Stimulated activated CD8-positive, alpha-beta memory T cell treated with anti-CD3 and anti-CD28 coated beads, Interleukin-4, amount 100 ng/mL, for 4 hours (primary cell): ENCODE measurements at regions not wholly inside any gene's neighbourhood (a gene's known extent, or its start where the extent isn't known, plus 50 kb on each side); places are given as distances from the start of the nearest gene placed in this dataset.
"Not testable (repeated sequence)": the region's sequence is repeated elsewhere in the genome, so short reads cannot be mapped to it uniquely, and the experiment has no call there.

ENCODE experiments used
- DNase-seq, 2 donors: peaks; one replicate each; pipeline ENCODE4 v3.0.0-alpha.2; 2020; ENCODE audit warnings: low read depth in 2 of 2, low spot score in 1 of 2

DNA sequence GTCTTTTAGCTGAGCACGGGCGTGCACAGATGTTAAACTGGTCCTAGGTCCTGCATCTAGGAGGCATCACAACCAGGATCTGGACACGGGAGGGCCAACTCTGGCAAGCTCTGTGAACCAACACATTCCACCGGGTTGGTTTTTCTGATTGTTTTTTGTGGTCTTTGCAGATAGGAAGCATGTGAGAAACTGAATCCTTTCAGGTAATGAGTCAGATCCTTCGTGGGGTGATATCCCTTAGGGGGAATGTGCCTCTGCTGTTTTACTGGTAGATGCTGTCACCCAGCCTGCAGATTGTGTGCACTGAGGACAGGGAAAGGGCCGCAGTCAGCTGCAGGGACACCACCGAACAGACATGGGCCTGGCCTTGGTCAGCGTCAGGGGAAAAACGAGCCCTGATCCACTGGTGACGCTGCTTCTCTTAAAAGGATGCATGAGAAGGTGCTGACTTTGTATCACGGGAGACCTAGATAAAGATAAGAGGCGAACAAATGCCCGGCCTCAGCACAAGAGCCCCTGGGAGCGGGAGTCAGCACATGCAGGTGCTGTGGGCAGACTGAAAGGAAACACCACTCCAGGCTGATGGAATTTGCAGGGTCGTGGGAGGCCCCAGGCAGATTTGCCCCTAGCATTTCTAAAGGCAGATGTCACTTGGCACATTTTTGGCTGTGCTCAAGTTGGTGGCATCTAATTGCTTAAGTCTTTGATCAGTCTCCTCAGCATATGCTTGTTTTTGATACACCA lies 51.1 kb downstream of the DOP1B start:
- no peak for DNase-seq

DNA sequence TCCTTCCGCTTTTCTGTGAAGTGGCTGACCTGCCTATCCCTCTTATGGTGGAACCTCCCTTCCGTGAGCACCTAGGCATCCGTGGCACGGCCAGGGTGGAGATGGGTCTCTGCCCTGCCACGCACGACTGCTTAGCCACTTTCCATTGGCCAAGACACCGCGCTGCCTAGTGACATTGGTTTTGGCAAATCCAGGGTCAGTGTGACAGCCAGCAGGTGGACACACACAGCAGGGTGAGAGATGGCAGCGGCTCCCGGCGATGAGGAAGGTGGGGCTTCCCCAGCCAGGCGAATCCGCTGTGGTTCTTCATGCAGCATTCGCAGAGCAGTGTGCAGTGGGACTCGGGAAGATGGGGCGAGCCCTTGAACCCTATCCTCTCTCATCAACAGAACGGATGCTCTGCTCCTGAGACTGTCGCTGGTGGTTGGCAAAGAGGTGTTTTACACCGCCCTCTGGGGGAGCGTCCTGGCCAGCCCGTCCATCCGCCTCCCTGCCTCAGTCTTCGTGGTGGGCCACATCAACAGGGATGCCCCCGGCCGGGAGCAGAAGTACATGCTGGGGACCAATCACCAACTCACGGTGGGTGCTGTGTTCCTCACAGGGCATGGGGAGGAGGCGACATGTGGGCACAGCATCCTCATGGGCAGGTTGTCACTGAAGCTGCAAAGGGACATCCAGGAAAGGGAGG lies 51.8 kb downstream of the DOP1B start:
- DNase-seq, result no peak

DNA sequence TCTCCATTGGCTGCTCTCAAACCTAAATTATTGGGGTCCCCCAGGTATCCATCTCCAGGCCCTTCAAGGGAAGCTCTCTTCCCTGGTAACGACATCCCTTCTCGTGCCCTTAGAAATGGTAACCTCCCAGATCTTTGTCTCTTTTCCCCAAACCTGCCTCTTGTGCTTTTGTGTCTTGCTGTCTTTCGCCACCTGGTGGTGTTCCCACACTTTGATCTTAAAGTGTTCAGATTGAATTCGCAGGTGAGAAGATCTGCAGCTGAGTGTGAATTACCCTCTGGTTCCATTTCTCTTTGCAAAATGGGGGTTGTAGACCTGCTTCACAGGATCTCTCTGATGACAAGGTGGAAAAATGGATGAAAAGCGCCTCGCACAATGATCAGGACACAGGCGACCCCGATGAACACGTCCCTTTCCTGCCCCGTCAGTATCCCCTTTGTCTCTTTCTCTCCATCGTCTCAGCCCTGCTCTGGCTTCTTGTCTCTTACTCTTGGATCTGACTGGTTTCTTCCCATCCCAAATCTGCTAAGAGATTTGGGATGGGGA lies 53.1 kb downstream of the DOP1B start:
- no peak for DNase-seq

DNA sequence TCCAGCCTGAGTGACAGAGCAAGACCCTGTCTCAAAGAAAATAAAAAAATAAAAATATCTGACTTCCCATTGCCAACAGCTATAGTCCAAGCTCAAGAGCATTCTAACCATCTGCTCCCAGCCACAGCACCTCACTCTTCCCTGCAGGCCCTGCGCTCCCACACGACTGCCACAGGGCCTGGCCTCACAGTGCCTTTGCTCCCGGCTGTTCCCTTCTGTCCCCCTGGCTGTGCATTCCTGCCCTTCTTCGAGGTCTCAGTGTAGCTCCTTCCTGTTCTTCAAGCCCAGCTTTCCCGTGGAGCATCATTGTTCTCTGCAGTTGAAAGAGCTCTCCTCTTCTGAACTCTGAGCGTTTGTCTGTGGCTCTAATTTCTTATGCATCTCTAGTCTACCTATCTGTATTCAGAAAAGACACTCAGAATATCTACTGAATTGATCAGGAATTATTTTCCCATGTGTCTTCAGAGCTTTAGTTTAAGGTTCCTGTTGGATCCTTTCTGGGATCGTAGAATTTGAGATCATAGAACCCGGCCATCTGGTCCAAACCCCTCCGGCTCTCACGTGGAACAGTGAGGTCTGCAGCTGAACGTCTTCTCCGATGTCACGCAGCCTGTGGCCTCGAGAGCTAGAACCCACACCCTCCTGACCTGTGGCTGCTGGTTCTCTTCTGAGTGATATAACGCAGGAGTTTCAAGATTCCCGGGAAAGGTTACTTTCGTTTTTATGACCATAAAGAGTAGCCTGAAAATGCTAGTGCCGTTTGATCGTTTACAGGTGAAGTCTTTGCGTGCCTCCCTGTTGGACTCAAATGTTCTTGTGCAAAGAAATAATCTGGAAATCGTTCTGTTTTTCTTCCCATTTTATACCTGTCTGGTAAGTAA lies 54.4 kb downstream of the DOP1B start:
- DNase-seq, result no peak

DNA sequence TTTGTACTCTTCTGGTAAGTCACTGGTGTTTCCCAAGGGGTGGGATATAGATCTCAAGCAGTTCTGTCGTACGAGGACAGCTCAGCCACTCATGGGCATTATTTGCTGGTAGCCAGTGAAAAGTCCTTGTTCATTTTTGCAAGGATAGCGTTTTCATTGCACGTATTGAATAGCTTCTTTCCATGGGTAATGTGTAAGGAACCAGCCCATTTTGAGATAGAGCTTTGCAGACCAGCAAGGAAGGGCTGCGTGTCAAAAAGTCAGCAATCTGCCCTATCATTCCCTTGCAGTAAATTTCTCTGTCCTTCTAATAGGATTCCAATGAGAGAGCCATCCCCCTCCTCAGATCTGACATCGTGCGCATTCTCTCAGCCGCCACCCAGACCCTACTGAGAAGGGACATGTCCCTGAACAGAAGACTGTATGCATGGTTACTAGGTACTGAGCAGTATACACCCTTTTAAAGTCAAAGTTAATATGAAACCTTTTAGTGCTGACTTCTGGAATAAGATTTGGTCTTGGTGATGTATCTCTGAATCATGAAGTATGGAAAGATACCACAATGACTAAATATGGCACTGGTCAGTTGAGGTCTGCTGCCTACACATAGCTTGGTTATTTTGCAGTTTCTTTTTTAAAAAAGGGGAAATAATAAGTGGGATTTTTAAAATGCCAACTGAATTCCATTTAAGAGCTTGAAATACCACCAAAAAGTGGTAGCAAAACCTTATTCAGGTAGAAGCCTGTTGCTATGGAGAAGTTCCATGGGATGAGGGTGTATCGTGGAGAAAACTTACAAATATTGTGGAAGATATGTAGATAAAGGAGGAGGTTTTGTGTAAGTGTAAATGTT lies 55.3 kb downstream of the DOP1B start:
- no peak for DNase-seq

DNA sequence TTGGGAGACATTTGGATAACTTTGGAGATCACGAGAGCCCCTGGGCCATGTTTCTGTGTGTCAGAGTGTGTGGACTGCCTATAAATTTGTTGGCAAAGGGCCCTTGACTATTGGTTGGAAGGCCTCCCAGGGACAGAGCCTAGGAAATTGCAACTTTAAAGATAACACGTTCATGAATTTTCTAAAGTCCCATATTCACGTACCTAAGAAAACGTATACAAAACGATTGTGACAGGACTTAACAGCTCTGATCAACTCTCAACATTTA lies 55.8 kb downstream of the DOP1B start:
- DNase-seq, result no peak

DNA sequence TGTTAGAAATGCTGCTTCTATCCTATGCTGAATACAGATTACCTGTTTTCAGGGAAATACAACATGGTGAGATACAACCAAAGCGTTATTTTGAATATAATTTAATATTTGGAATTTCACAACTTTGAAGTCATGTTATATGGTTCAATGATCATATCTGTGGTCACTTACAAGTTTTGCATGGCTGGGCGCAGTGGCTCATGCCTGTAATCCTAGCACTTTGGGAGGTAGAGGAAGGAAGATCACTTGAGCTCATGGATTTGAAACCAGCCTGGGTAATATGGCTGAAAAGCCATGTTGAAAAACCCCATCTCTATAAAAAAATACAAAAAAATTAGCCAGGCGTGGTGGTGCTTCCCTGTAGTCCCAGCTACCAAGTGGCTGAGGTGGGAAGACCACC lies 57.9 kb downstream of the DOP1B start:
- no peak for DNase-seq

DNA sequence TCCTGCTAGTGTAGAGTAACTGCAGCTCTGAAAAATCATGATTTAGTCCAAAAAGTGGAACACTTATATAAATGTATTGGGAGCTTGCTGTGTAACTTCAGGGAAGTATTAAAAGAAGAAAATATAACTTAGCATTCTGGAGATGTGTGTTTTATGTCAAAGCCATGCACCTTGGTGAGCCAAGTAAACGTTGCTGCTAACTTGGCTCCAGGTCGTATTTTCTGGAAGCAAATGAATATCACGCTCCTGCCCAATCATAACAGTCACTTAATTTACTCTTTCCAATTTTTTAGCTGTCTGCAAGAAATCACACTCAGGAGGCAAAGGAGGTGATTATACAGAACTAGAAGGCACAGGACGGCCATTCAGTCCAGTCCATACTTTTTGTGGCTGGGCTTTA lies 61.1 kb downstream of the DOP1B start:
- no peak for DNase-seq

DNA sequence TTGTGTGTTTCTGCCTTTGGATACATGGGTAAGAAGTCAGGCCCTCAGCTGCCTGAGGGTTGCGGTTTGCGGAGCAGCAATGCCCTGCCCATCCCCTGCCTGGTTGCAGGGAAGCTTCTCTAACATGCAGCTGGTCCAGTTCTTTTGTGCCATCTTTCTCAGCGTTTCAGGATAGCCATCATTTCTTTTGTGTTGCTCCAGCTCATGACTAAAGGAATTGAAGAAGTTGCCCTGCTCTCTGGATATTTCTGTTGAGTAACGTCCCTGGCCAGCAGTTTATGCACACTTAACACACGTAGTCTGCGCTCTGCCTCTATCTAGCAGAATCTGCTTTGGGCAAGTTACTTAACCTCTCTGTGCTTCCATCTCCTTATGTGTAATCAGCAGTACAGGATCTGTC lies 62.1 kb downstream of the DOP1B start:
- no peak for DNase-seq

DNA sequence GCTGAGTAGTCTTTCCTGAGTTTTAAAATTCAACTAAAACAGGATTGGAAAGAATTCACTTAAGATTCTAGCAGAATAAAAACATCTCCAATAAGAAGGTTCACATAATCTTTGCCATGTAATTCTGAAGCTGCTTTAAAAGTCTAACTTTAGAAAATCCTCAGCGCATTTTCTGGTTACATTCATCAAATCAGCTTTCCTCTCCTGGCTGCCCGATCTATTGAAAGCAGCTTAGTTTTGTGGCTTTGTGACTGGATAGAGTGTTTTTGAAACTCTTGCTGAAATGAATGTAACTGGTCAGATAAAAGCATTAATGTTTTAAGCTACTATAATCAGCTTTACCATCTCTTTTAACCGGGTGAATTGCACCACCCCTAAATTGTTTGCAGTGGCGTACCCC lies 66.8 kb downstream of the DOP1B start:
- no peak for DNase-seq

DNA sequence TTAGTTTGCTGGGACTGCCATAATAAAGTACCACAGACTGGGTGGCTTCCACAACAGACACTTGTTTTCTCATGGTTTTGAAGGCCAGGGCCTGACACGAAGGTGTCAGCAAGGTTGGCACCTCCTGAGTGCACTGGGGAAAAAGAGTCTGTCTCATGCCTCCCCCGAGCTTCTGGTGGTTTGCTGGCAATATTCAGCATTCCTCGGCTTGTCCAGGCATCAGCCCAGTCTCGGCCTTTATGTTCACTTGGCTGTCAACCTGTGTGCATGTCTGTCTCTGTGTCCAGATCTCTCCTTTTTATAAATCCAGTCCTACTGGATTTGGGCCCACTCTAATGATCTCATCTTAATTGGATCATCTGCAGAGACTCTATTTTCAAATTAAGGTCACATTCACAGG lies 72.6 kb downstream of the DOP1B start:
- DNase-seq, result no peak

DNA sequence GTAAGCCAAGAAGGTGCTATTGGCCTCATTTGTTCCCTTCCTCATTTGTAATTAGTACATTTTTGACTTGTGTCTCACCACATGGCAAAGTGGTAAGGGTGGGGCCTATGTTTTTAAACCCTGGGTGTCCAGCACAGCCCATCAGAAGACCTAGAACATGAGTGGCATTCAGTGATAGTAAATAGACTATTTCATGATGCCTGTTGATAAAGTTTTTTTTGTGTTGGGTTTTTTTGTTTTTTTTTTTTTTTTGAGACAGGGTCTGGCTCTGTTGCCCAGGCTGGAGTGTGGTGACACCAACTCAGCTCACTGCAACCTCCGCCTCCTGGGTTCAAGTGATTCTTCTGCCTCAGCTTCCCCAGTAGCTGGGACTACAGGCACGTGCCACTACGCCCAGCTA lies 74.8 kb downstream of the DOP1B start:
- not testable (repeated sequence) for DNase-seq

DNA sequence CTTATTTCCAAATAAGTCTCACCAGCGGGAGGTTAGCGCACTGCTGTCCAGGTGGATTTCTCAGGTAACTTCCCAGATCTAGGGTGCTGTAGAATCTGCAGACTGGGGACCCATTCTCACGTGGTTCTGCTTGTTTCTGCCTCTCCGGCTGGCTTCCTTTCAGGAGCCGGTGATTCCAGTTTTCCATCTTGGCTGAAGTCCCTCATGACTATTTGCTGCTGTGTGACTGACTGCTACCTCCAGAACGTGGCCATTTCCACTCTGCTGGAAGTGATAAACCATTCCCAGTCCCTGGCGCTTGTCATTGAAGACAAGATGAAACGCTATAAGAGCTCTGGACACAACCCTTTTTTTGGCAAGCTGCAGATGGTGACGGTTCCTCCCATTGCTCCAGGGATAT lies 76.0 kb downstream of the DOP1B start:
- DNase-seq, result no peak

DNA sequence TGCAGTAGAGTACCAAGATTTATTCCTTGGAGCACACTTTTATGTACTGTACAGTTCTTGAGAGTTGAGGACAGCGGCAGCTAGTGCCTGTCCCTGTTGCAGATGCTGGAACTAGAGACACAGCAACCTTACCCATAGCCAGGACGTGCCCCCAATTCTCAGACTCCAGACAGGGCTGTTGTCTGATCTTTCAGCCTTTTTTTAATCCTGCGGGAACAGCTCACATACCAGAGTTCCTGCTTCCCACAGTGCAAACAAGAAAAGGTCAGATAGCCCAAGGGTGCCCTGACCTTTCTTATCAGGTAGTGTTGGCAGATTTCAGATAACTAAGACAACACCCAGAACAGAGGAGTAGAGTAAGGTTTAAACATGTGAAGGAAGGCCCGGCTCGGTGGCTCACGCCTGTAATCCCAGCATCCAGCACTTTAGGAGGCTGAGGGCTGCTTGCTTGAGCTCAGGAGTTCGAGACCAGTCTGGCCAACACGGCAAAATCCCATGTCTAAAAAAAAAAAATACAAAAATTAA lies 78.5 kb downstream of the DOP1B start:
- DNase-seq, result no peak

DNA sequence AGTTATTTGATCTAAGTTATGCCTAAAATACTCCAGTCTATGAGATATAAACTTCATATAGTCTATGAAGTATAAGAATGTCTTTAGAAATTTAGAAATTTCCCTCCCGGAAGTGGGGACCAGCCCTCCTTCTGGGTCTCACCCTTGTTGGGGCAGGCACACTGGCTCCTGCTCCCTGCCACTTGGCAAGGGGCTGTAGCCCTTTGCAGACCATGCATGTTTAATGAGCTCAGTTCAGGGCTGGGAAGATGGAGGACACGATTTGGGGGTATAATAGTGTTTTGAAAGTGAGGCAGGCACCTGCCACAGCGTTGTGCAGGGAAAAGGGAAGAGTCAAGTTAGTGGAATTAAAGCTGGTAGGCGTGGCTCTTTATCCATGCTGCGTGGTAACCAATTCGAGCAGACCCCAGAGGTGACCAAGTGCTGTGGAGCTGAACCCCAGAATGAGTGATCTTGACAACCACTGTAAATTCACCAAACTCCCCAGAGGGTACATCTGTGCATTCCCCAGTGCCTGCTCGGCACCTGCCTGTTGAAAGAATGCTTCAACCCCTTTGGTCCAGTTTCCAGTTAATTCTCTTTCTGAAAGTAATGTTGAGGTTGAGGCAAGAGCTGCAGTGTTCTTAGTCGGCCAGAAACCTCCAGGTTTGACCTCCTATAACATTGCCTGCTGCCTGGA lies 79.6 kb downstream of the DOP1B start:
- DNase-seq, result no peak

DNA sequence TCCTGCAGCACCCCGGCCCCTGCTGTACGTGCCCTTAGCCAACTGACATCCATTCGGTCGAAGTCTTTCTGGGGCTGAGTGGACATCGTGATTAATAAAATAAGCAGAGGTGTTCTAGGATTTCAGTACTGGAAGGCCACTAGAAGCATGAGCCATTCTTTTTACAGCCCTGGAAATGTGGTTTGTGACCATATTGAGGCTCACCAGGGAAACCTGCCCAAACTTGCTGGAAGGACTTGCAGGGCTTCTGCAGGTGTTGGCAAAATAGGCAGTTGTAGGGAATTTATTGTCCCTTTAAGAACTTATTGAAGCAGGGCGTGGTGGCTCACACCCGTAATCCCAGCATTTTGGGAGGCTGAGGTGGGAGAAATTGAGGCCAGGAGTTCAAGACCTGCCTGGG lies 80.8 kb downstream of the DOP1B start:
- no peak for DNase-seq

DNA sequence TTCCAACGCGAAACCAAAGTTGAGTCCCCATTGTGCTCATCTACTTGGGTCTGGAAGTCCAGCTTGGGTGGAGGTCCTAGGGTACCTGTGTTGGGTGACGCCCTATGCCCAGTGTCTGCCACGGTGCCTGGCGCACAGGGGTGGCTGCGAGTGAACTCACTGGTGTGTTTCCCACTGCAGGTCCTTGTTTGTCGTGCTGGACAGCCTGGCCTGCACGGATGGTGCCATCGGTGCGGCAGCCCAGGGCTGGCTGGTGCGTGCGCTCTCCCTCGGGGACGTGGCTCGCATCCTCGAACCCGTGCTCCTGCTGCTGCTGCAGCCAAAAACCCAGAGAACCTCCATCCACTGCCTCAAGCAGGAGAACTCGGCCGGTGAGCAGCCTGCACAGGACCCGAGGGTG lies 80.4 kb upstream of the MORC3 start:
- no peak for DNase-seq

DNA sequence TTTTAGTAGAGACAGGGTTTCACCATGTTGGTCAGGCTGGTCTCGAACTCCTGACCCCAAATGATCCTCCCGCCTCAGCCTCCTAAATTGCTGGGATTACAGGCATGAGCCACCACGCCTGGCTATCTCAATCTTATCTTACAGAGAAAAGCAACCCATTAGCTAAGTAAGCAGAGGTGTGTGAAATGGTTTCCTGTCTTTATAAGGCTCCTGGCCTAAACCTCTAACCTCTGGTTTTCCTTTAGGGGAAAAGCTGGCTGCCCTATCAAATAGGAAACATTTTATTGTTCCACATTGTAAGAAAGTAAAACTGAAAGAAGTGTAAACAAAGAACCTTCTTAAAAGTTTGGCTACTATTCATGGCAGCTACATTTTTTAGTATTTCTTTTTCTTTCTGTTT lies 78.3 kb upstream of the MORC3 start:
- no peak for DNase-seq

DNA sequence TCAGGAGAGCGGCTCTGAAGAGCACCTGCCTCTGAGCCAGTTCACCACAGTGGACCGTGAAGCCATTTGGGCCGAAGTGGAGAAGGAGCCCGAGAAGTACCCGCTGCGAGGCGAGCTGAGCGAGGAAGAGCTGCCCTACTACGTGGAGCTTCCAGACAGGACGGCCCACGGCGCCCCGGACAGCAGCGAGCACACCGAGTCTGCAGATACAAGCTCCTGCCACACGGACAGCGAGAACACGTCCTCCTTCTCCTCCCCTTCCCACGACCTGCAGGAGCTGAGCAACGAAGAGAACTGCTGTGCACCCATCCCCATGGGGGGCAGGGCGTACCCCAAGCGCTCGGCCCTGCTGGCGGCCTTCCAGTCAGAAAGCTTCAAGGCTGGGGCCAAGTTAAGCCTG lies 74.9 kb upstream of the MORC3 start:
- no peak for DNase-seq

DNA sequence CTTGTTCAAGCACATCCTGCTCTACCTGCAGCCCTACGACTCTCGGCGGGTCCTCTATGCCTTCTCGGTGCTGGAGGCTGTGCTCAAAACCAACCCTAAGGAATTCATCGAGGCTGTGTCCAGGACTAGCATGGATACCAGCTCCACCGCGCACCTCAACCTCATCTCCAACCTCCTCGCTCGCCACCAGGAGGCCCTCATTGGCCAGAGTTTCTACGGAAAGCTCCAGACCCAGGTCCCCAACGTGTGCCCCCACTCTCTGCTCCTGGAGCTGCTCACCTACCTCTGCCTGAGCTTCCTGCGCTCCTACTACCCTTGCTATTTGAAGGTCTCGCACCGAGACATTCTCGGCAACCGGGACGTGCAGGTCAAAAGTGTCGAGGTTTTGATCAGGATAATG lies 74.3 kb upstream of the MORC3 start:
- DNase-seq, result no peak
